Raji (cell line): ENCODE measurements at regions not wholly inside any gene's neighbourhood (a gene's known extent, or its start where the extent isn't known, plus 50 kb on each side); places are given as distances from the start of the nearest gene placed in this dataset.

Experiments
- POLR2A ChIP-seq: IDR thresholded peaks from 2 replicates; pipeline ENCODE4 v1.6.1; 2011; ENCODE audit warnings: low read depth, low read length, control low read depth; ENCODE audit not compliant: insufficient read depth

- no peak for TF ChIP-seq POLR2A
These were observed 1206.0 kb downstream of the OLFM4 start for GRCh38 chr13:54234607-54235006.

GRCh38 chr13:54241719-54242118, 1213.1 kb downstream of the OLFM4 start:
- no peak for TF ChIP-seq POLR2A

GRCh38 chr13:54248306-54248705, 1219.7 kb downstream of the OLFM4 start:
- no peak for TF ChIP-seq POLR2A

- no peak for TF ChIP-seq POLR2A
These were observed 1233.2 kb downstream of the OLFM4 start for GRCh38 chr13:54261856-54262255.

- TF ChIP-seq POLR2A, result no peak
These were observed 1235.3 kb downstream of the OLFM4 start for GRCh38 chr13:54263868-54264267.

- no peak for TF ChIP-seq POLR2A
These were observed 1258.6 kb downstream of the OLFM4 start for GRCh38 chr13:54287062-54287764.

- TF ChIP-seq POLR2A, result no peak
These were observed 1272.5 kb downstream of the OLFM4 start for GRCh38 chr13:54301085-54301484.

- no peak for TF ChIP-seq POLR2A
These were observed 1276.8 kb downstream of the OLFM4 start for GRCh38 chr13:54305377-54305776.

GRCh38 chr13:54312885-54313284, 1284.3 kb downstream of the OLFM4 start:
- no peak for TF ChIP-seq POLR2A

GRCh38 chr13:54317722-54318121, 1289.1 kb downstream of the OLFM4 start:
- no peak for TF ChIP-seq POLR2A

GRCh38 chr13:54337540-54337939, 1308.9 kb downstream of the OLFM4 start:
- TF ChIP-seq POLR2A, result no peak

GRCh38 chr13:54347531-54347930, 1318.9 kb downstream of the OLFM4 start:
- TF ChIP-seq POLR2A, result no peak

- no peak for TF ChIP-seq POLR2A
These were observed 1327.6 kb downstream of the OLFM4 start for GRCh38 chr13:54356209-54356608.

GRCh38 chr13:54356849-54357248, 1328.2 kb downstream of the OLFM4 start:
- no peak for TF ChIP-seq POLR2A

- no peak for TF ChIP-seq POLR2A
These were observed 1328.8 kb downstream of the OLFM4 start for GRCh38 chr13:54357284-54357933.

- TF ChIP-seq POLR2A, result no peak
These were observed 1332.8 kb downstream of the OLFM4 start for GRCh38 chr13:54361460-54361859.

GRCh38 chr13:54366728-54367127, 1338.1 kb downstream of the OLFM4 start:
- no peak for TF ChIP-seq POLR2A
